ENCODE measurements at regions not wholly inside any gene's neighbourhood (a gene's known extent, or its start where the extent isn't known, plus 50 kb on each side); places are given as distances from the start of the nearest gene placed in this dataset.

GRCh38 chr1:220326578-220326977, 54.3 kb upstream of the RAB3GAP2 start:
- TF ChIP-seq CTCF (conservative IDR thresholded peaks at IDR 0.05; ENCODE audit: low read length) (no peak), EZH2phosphoT487 (IDR thresholded peaks at IDR 0.05; ENCODE audit: borderline replicate concordance, low read depth, low read length) (no peak)

All from OCI-LY7 (cell line).